WTC11 (cell line): ENCODE measurements at regions not wholly inside any gene's neighbourhood (a gene's known extent, or its start where the extent isn't known, plus 50 kb on each side); places are given as distances from the start of the nearest gene placed in this dataset.

ENCODE experiments used
- ATAC-seq: fragments of 200-7000 bp; cut with Tn5 transposase; 2 replicates; pipeline ENCODE4 v1.10.0; 2021; ENCODE audit warnings: mild to moderate bottlenecking, moderate library complexity
- CTCF ChIA-PET: fragments of 300-600 bp; sonication (Branson Sonifier 250); formaldehyde crosslinking; loops from one replicate; lab custom pipeline; 2021; ENCODE audit warnings: antibody characterized with exemption; lab: Charles Lee
- POLR2A ChIA-PET: fragments of 350-600 bp; sonication (Branson Sonifier 250); formaldehyde crosslinking; loops from one replicate; lab custom pipeline; 2021; ENCODE audit warnings: antibody characterized with exemption; lab: Charles Lee
- DNase-seq: peaks from one replicate; pipeline ENCODE4 v3.0.0; 2021; ENCODE audit warnings: low spot score
- H3K27ac Mint-ChIP-seq: 2 replicates; pipeline ENCODE4 v1.8.0; 2021; ENCODE audit warnings: mixed read lengths
- H3K27me3 Mint-ChIP-seq: 2 replicates; pipeline ENCODE4 v1.8.0; 2021; ENCODE audit warnings: low read depth, mild to moderate bottlenecking, moderate library complexity, mixed read lengths
- H3K36me3 Mint-ChIP-seq: 2 replicates; pipeline ENCODE4 v1.8.0; 2021; ENCODE audit warnings: mixed read lengths
- H3K4me1 Mint-ChIP-seq: 2 replicates; pipeline ENCODE4 v1.8.0; 2022; ENCODE audit warnings: mixed read lengths
- H3K4me3 Mint-ChIP-seq: 2 replicates; pipeline ENCODE4 v1.8.0; 2021; ENCODE audit warnings: mild to moderate bottlenecking, moderate library complexity, mixed read lengths
- H3K9me3 Mint-ChIP-seq: 2 replicates; pipeline ENCODE4 v1.8.0; 2021; ENCODE audit warnings: mixed read lengths
- ATF3 ChIP-seq: sonication (generic); formaldehyde crosslinking; conservative IDR thresholded peaks from 2 replicates; pipeline ENCODE4 v1.8.1; 2022; ENCODE audit warnings: mild to moderate bottlenecking, missing genetic modification reagents
- CDX4 ChIP-seq: fragments of 250-450 bp; sonication (Bioruptor Pico); IDR thresholded peaks from 2 replicates; pipeline ENCODE4 v1.9.0; 2021; ENCODE audit warnings: moderate library complexity, mild to moderate bottlenecking, inconsistent platforms, borderline replicate concordance
- CTCF ChIP-seq: fragments of 200-600 bp; IDR thresholded peaks from 2 replicates; pipeline ENCODE4 v1.8.0; 2022; ENCODE audit warnings: antibody characterized with exemption
- ESRRA ChIP-seq: sonication (generic); formaldehyde crosslinking; IDR thresholded peaks from 2 replicates; pipeline ENCODE4 v1.8.1; 2022; ENCODE audit warnings: mild to moderate bottlenecking, missing genetic modification reagents, borderline replicate concordance
- FOXK1 ChIP-seq: sonication (generic); formaldehyde crosslinking; IDR thresholded peaks from 2 replicates; pipeline ENCODE4 v1.8.0; 2022; ENCODE audit warnings: mild to moderate bottlenecking, moderate library complexity, missing genetic modification reagents
- IRF1 ChIP-seq: sonication (generic); formaldehyde crosslinking; IDR thresholded peaks from 2 replicates; pipeline ENCODE4 v1.8.0; 2023; ENCODE audit warnings: missing genetic modification reagents
- JUN ChIP-seq: sonication (generic); formaldehyde crosslinking; IDR thresholded peaks from 2 replicates; pipeline ENCODE4 v1.8.0; 2023; ENCODE audit warnings: mild to moderate bottlenecking, missing genetic modification reagents
- NR1H2 ChIP-seq: sonication (generic); formaldehyde crosslinking; IDR thresholded peaks from 2 replicates; pipeline ENCODE4 v1.9.0; 2021; ENCODE audit warnings: mild to moderate bottlenecking, moderate library complexity, missing genetic modification reagents
- NR2C2 ChIP-seq: sonication (generic); formaldehyde crosslinking; IDR thresholded peaks from 2 replicates; pipeline ENCODE4 v1.8.0; 2022; ENCODE audit warnings: mild to moderate bottlenecking, missing genetic modification reagents
- PRDM15 ChIP-seq: sonication (generic); formaldehyde crosslinking; IDR thresholded peaks from 2 replicates; pipeline ENCODE4 v1.8.0; 2022; ENCODE audit warnings: missing genetic modification reagents
- SMAD4 ChIP-seq: sonication (generic); formaldehyde crosslinking; IDR thresholded peaks from 2 replicates; pipeline ENCODE4 v1.8.0; 2022; ENCODE audit warnings: mild to moderate bottlenecking, missing genetic modification reagents
- TCF7 ChIP-seq: sonication (generic); formaldehyde crosslinking; IDR thresholded peaks from 2 replicates; pipeline ENCODE4 v1.8.0; 2022; ENCODE audit warnings: mild to moderate bottlenecking, low read depth, missing genetic modification reagents, moderate library complexity
- TP53 ChIP-seq: sonication (generic); formaldehyde crosslinking; IDR thresholded peaks from 2 replicates; pipeline ENCODE4 v1.8.1; 2023; ENCODE audit warnings: mild to moderate bottlenecking, missing genetic modification reagents
- ZBTB21 ChIP-seq: sonication (generic); formaldehyde crosslinking; IDR thresholded peaks from 2 replicates; pipeline ENCODE4 v1.8.1; 2023; ENCODE audit warnings: mild to moderate bottlenecking, missing genetic modification reagents, borderline replicate concordance
- ZNF138 ChIP-seq: sonication (generic); formaldehyde crosslinking; conservative IDR thresholded peaks from 2 replicates; pipeline ENCODE4 v1.8.1; 2022; ENCODE audit warnings: mild to moderate bottlenecking, moderate library complexity, missing genetic modification reagents
- ZNF281 ChIP-seq: sonication (generic); formaldehyde crosslinking; IDR thresholded peaks from 2 replicates; pipeline ENCODE4 v1.8.0; 2023; ENCODE audit warnings: mild to moderate bottlenecking, missing genetic modification reagents
- ZNF317 ChIP-seq: sonication (generic); formaldehyde crosslinking; IDR thresholded peaks from 2 replicates; pipeline ENCODE4 v1.8.1; 2023; ENCODE audit warnings: low read depth, mild to moderate bottlenecking, moderate library complexity, missing genetic modification reagents, borderline replicate concordance
- ZNF425 ChIP-seq: fragments of 250-450 bp; sonication (Bioruptor Pico); conservative IDR thresholded peaks from 2 replicates; pipeline ENCODE4 v1.9.0; 2021; ENCODE audit warnings: mild to moderate bottlenecking
- ZNF532 ChIP-seq: fragments of 250-450 bp; sonication (Bioruptor Pico); IDR thresholded peaks from 2 replicates; pipeline ENCODE4 v1.9.0; 2021; ENCODE audit warnings: mild to moderate bottlenecking, borderline replicate concordance

GRCh38 chr2:56874717-56875116 lies 690.9 kb downstream of the CCDC85A start:
- ChIA-PET POLR2A (no interaction called here), CTCF (no interaction called here)
- Mint-ChIP-seq H3K9me3 (peaks cover 17% of the 10 kb centered on the region), H3K4me1 (no peaks in the 10 kb centered on the region), H3K36me3 (no peaks in the 10 kb centered on the region), H3K27me3 (no peaks in the 10 kb centered on the region), H3K27ac (no peak overlapping the region), H3K4me3 (no peak overlapping the region)
- no peak for ATAC-seq
- TF ChIP-seq ZNF281 (CRISPR knock-in tag): no peak
- DNase-seq: no peak

GRCh38 chr2:56889738-56890137 lies 705.9 kb downstream of the CCDC85A start:
- no peak overlapping the region for H3K4me3 Mint-ChIP-seq
- no peaks in the 10 kb centered on the region for H3K36me3 Mint-ChIP-seq
- DNase-seq (no peak), ATAC-seq (no peak)
- H3K9me3 Mint-ChIP-seq: peaks cover 5% of the 10 kb centered on the region
- H3K4me1 Mint-ChIP-seq: no peaks in the 10 kb centered on the region
- ChIA-PET CTCF (no interaction called here), POLR2A (no interaction called here)
- no peak overlapping the region for H3K27ac Mint-ChIP-seq
- no peaks in the 10 kb centered on the region for H3K27me3 Mint-ChIP-seq
- TF ChIP-seq NR2C2 (CRISPR knock-in tag): no peak
- TF ChIP-seq IRF1 (CRISPR knock-in tag): no peak
- no peak for TF ChIP-seq NR1H2 (CRISPR knock-in tag)
- TF ChIP-seq ZNF138 (CRISPR knock-in tag): no peak
- no peak for TF ChIP-seq JUN (CRISPR knock-in tag)
- no peak for TF ChIP-seq PRDM15
- TF ChIP-seq TCF7 (CRISPR knock-in tag): no peak
- no peak for TF ChIP-seq FOXK1 (CRISPR knock-in tag)
- no peak for TF ChIP-seq TP53 (CRISPR knock-in tag)
- no peak for TF ChIP-seq SMAD4 (CRISPR knock-in tag)
- TF ChIP-seq ESRRA (CRISPR knock-in tag): no peak
- TF ChIP-seq ATF3 (CRISPR knock-in tag): no peak
- TF ChIP-seq ZBTB21 (CRISPR knock-in tag): no peak
- TF ChIP-seq ZNF317: no peak
- TF ChIP-seq ZNF425 (CRISPR knock-in tag): no peak
- no peak for TF ChIP-seq CTCF
- no peak for TF ChIP-seq CDX4 (CRISPR knock-in tag)
- no peak for TF ChIP-seq ZNF532 (CRISPR knock-in tag)
